Tongue (tissue), 1 donor: ENCODE measurements at regions not wholly inside any gene's neighbourhood (a gene's known extent, or its start where the extent isn't known, plus 50 kb on each side); places are given as distances from the start of the nearest gene placed in this dataset.

Source experiments
- DNase-seq: peaks from one replicate; pipeline ENCODE4 v3.0.0-alpha.2; 2015

- DNase-seq: no peak
Measured at GRCh38 chr3:167188592-167188991, 191.5 kb downstream of the ZBBX start.

GRCh38 chr3:167187221-167187620 is 192.9 kb downstream of the ZBBX start:
- no peak for DNase-seq

DNA sequence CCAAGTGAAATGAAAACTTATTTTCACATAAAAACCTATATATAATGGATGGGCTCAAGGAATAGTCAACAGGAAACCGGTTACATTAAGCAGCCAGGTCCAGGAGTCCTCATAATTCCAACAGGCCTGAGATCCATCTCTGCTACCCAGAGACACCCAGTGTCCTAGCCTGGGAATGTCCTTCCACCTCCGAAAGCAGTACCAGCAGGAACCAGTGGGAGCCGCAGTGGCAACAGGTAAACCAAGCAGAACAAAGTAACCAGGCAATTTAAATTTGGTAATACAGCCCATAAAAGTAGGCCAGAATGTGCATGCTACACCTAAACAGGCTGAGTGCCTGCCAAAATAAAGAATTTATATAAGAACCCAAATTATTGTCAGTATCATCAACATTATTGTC is 195.6 kb downstream of the ZBBX start:
- DNase-seq: no peak

DNA sequence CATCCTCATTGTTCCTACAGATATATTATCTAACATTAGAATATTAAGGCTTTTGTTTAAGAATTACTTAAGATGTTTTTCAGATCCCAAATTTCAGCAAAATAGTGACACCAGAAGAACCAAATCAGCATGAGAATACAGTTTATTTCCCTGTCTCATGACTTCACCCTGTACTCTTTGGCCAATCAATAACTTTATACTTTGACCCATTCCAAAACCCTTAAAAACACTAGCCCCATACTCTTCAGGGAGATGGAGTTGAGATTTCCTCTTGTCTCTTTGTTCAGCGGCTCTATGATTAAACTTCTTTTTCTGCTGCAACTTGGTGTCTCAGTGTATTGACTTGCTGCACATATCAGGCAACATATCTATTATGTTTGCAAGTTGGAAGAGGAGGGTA is 207.7 kb downstream of the ZBBX start:
- DNase-seq: no peak

GRCh38 chr3:167167491-167167890 is 212.6 kb downstream of the ZBBX start:
- no peak for DNase-seq

GRCh38 chr3:167166594-167167253 is 213.4 kb downstream of the ZBBX start:
- peak; percentile 83 for DNase-seq

DNA sequence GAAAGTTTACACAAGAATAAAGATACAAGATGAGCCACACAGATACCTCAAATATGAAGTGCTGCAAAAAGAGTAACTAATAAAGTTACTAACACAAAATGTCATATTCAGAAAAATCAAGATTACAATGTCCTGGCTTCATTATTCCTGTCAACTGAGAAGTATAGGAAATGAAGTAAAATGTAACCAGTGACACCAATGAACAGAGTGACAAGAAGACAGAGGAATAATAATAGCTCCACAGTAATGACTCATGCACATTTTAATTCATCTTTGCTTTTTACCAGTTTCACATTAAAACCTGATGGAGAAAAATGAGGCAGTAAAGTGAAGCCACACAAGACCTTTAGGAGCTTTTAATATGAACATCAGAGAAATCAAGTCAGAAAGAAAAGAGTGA is 214.1 kb downstream of the ZBBX start:
- no peak for DNase-seq

- DNase-seq: no peak
Measured at GRCh38 chr3:167163580-167163979, 216.5 kb downstream of the ZBBX start.

DNA sequence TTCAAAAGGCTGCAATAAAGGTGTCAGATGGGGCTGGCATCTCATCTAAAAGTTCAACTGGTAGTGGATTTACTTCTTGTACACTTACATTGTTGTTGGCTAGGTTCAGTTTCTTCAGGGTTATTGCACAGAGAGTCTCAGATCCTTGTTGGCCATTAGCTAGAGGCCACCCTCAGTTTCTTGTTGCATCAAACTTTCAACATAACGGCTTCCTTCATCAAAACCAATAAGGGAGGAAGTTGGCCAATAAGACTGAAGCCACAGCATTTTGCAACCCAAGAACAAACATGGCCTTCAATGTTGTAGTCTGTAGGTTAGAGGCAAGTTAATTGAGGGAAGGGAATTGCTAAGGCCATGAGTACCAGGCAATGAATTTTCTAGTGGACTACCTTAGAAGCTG is 218.0 kb downstream of the ZBBX start:
- DNase-seq: no peak

DNA sequence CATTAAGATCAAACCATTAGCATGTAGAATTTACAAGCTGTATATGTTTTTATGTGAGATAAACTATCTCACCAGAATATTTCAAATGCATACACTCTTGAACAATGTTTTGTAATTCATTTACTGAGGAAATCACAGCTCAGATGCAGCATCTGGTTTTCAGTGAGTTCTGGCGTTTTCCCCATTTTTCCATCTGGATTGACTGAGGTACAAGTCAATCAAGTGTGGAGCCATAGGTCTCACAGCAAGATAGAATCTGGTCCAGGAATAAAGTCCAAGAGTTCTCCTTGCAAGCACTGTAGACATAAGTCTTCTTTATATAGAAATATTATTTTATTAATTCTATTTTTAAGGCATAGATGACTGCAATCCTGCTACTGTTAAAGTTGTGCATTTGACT is 219.3 kb downstream of the ZBBX start:
- peak; percentile 66 for DNase-seq

DNA sequence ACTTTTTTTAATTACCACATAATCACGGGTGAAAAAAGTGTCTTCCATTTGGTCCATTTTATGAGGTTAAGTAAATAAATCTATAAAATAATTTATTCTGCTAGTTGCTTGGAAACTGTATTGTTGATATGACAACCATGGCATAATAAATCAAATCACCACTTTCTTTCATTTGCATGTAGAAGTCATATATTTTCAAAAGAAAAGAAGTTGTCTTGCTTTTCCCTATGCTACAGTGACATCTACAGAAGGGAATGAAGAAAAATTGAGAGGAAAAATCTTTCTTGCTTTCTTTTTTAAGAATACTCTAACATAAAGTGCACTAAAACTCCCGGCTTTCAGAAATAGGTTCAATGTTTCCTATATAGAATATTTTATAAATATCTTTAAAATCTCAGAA is 228.5 kb downstream of the ZBBX start:
- peak; percentile 39 for DNase-seq

DNA sequence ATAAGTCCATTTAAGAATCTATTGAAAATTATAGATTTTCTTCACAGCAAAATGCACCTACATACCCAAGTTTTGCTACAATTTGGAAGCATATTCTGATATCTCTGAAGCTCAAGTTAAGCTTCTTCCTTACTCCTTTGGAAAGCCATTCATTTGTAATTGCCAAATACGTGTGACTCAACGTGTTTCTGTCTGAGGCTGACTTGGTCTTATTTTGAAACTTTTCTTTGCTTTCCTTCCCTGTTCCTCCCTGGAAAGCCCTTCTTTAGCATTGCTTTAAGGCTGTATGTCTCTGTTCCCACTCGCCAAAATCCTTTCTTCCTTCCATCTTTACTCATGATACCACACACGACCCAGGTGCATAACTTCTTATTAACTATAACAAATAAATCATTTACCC is 232.0 kb downstream of the ZBBX start:
- DNase-seq: no peak

DNA sequence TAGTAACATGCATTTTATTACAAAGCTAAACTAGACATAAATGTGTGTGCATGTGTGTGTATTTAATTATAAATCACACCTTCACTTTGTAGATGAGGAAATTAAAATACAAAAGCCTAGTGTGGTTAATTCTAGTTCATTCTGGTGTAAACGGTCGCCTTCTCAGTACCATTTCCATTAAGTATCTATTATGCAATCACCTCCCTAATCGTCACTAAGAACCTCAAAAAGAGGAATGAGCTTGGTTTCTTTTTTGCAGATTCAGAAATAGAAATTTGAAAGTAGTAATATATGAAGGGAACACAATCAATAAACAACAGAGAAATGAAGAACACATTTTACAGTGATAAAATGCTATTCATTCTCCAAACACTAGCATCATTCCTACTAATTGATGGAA is 233.2 kb downstream of the ZBBX start:
- no peak for DNase-seq

GRCh38 chr3:167125612-167126407 is 254.3 kb downstream of the ZBBX start:
- no peak for DNase-seq

- no peak for DNase-seq
Measured at GRCh38 chr3:167120828-167121227, 259.3 kb downstream of the ZBBX start.

DNA sequence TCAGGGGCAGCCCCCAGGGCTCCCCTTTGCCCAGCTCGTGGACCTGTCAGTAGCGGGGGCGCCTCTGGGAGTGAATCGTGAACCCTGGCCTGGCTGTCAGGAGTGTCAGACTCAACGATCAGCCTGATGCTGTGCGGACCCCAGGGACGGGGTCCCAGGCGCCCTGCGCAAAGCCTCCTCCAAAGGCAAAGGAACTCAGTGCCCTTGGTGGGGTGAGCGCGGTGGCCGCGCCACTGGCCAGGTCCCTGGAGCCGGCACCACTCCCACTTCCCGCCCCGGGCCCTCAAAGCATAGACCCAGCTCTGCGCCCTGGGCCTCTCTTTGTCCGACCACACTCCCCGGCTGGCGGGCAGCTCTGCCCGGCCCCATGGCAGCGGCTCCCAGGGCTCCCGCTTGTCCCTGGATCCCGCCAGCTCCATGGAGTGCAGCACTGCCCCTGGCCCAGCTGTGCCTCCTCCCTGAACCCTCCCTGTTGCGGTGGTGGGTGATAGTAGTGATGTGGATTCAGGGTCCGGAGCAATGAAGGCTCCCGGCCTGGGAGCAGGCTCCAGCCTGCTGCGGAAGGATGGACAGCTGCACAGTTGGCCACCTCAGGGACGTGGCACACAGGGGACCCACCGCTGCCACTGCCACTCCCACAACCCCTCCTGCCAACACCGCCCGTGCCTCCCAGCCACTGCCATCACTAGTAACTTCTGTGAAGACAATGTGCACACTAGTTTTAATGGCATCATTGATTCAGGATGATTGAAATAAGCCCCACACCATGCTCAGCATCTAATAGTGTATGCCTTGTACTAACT is 263.8 kb downstream of the ZBBX start:
- no peak for DNase-seq

DNA sequence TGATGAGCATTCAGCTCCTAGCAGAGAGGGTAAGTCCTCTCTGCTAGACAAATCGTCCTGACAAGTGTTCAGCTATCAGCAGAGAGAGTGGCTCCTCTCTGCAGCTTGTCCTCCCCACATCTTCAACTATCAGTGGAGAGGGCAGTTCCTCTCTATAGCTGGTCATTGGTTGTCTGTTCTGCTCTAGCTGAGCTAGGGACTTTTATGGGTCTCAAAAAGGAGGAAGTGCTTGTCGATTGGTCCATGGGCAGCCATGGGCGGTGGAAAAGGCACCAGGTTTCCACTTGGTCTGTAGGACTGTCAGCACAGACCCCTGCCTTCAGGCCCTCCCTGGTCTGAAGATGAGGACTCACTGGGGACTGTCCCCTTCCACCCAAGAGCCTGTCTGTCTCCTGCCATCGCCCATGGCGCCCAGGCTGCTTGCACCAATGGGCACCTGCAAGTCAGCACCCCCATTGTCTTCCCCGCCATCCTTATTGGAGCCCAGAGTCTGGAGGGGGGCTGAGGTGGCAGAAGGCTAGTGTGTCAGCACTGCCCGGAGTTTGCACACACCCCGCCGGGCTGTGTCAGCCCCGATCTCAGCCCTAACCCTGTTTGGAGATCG is 264.7 kb downstream of the ZBBX start:
- DNase-seq: no peak

- DNase-seq: no peak
Measured at GRCh38 chr3:167114619-167115018, 265.5 kb downstream of the ZBBX start.

- peak; percentile 61 for DNase-seq
Measured at GRCh38 chr3:167113035-167113830, 266.9 kb downstream of the ZBBX start.

DNA sequence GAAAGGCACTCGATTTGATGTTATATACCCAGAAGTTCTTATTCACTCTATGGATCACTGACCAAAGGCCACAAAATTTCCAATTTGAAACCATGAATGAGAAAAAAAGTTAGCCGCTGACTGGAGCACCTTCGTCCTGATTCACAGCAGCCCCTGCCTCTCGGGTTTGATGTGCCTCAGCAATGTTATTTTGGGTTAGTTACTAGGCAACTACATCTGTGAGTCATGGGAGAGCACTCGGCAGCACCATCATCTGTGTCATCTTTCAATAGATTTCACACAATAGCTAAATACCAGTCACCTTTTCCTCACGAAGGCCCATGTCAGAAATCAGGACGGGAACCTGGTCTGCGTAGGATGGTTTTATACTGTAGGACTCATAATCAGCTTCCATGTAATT is 269.2 kb downstream of the ZBBX start:
- DNase-seq: peak; percentile 34

- no peak for DNase-seq
Measured at GRCh38 chr3:167109746-167110145, 270.4 kb downstream of the ZBBX start.

- no peak for DNase-seq
Measured at GRCh38 chr3:167106456-167106855, 273.6 kb downstream of the ZBBX start.
